NCI-H1694 (cell line): ENCODE measurements at regions not wholly inside any gene's neighbourhood (a gene's known extent, or its start where the extent isn't known, plus 50 kb on each side); places are given as distances from the start of the nearest gene placed in this dataset.
"Not testable (repeated sequence)": the region's sequence is repeated elsewhere in the genome, so short reads cannot be mapped to it uniquely, and the experiment has no call there.

Experiments used
- DNase-seq: peaks from one replicate; lab custom pipeline; 2025; lab: John Stamatoyannopoulos, UW

GRCh38 chr7:121744877-121745276 is 128.1 kb upstream of the PTPRZ1 start:
- DNase-seq: no peak

DNA sequence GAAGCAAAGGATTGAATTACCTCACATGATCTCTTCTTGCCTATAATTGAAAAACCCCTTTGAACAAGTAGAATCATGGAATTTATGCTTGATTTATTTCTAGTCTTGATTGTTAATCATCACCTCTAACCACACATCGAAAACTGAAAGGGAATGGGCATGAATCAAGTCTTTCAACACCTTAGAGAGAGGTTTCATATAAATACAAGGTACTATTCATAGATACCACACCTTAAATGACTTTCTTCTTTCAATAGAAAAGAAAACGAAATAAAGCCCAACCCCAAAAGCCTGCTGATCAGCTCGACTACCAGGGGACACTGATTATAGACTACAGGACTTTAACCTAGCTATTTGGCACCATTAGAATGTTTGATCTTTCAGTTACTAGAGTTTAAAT is 128.6 kb upstream of the PTPRZ1 start:
- DNase-seq: no peak

DNA sequence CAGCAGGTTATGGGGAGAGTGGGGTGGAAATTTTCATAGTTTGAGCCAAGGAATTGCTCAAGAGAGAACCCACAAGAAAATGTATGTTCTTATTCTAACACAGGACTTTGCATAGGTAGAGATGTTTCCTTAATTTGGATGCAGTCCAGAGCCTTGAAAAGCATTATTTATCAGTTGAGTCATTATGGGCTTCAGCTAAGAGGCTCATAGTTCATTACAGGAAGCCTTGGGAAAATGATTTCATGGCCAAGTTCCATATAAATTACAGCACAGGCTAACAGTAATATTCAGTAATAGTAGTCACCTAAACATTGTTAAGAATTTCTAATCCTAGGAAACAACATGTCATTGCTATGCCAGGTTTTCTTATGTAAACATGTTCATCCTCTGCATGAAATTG is 131.1 kb upstream of the PTPRZ1 start:
- no peak for DNase-seq

DNA sequence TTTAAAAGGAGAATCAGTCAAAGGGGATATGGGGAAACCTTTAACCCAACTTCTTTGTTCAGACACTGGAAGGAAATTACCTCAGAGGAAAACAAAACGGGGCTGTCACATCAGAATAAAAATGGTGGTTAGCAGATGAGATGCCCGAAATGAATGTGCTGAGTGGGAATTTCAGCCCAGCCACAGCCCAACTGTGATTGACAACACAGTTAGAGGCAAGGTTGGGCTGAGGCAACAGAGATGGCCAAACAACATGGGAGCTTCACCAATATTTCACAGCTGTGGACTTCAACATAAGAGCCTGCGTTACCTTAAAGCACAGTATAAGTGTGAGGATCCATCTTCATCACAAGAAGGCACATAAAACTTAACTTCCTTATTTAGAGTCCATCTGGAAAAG is 133.5 kb upstream of the PTPRZ1 start:
- no peak for DNase-seq

GRCh38 chr7:121730869-121731268 is 142.1 kb upstream of the PTPRZ1 start:
- no peak for DNase-seq

- DNase-seq: no peak
Observed at GRCh38 chr7:121714559-121715303, 158.2 kb upstream of the PTPRZ1 start.

DNA sequence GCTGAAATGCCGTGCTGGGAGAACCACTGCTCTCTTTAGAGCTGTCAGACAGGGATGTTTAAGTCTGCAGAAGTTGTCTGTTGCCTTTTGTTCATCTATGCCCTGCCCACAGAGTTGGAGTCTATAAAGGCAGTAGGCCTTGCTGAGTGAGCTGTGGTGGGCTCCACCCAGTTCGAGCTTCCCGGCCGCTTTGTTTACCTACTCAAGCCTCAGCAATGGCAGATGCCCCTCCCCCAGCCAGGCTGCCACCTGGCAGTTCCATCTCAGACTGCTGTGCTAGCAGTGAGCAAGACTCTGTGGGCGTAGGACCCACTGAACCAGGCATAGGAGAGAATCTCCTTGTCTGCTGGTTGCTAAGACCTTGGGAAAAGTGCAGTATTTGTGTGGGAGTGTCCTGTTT is 160.0 kb upstream of the PTPRZ1 start:
- DNase-seq: not testable (repeated sequence)

DNA sequence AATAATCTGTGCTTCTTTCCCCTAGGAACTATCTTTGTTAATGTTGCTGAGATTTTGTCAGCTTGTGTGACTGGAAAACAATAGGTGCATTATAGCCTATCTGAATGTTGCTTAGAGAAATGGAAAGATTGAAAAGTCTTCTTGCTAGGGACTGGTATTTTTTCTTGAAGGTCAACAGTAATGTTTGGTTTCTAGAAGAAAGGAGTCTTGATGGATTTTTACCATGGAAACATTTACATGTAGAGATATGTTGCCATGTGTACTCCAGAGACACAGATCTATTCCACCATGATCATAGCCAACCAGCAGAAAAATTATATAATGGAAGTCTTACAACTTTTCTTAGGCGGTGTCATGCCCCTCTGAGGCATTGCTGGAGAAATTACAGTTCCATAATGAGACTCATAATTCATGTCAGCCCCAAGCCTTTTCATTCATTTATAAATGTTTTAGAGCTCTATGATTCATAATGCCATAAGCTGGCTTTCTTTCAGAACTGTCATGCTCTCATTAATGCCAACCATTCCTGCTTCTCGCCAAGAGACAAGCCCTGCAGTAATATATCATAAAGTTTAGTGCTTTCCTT is 175.1 kb upstream of the PTPRZ1 start:
- no peak for DNase-seq

DNA sequence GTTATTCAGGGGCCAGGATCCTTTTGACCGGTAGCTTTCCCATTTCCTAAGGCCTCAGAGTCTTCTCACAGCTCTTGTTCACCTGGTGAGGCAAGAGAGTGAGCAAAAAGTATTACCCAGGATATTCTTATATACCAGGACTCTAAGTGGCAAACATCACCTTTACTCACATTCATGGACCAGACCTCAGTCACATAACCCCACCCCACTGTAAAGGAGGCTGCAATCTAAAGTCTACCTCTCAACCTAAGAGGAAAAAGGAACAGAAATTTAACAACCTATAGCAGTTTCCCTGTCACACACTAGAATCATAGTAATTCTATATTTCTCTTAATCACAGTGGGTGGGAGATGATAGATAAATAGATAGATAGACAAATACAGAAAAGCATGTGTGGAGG is 176.0 kb upstream of the PTPRZ1 start:
- DNase-seq: no peak

DNA sequence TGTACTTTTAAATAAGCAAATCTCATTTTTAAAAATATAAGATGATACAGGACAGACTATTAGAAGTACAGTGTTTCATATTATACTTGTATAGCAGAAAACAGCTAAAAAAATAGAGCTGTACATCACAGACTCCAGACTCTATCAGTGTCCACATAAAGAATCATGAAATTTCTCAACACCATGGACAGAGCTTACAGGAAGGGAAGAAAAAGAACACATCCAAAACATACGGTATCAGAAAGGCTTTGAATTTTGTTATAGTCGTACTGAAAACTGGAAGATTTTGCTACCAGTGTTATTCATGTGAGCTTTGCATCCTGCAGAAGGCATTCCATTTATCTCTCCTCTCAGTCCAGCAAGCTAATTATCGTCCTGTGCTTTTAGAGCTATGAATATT is 183.2 kb upstream of the PTPRZ1 start:
- DNase-seq: no peak

DNA sequence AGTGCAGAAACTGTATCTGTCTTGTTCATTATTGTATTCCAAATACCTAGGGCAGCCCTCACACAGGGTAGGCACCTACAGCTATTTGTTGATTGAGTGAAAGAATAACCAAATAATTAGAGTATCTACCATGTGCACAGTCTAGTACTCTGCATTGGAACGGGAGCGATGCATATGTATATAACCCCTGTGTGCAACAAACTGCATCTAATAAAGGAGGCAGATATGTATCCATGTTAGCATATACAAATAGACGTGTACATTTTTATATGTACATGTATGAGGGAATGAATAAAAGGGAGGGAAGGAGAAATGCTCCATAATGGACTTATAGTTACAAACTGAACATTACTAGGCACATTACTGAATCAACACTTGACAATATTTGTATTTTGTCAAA is 191.3 kb upstream of the PTPRZ1 start:
- DNase-seq: no peak

- DNase-seq: no peak
Observed at GRCh38 chr7:121676168-121676567, 196.8 kb upstream of the PTPRZ1 start.

DNA sequence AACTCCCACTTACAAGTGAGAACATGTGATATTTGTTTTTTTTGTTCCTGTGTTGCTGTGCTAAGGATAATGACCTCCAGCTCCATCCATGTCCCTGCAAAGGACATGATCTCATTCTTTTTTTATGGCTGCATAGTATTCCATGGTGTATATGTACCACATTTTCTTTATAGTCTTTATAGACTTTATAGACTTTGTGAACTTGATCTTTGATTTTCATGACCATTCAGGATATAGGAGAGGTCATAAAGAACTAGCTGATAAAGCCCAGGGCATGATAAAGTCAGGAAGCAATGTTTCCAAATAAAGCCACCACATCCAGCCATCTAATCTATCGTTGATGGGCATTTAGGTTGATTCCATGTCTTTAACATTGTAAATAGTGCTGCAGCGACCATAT is 198.5 kb upstream of the PTPRZ1 start:
- not testable (repeated sequence) for DNase-seq

GRCh38 chr7:121669144-121669543 is 203.8 kb upstream of the PTPRZ1 start:
- no peak for DNase-seq

GRCh38 chr7:121666306-121666705 is 206.7 kb upstream of the PTPRZ1 start:
- DNase-seq: no peak

- no peak for DNase-seq
Observed at GRCh38 chr7:121643320-121643719, 229.6 kb upstream of the PTPRZ1 start.

DNA sequence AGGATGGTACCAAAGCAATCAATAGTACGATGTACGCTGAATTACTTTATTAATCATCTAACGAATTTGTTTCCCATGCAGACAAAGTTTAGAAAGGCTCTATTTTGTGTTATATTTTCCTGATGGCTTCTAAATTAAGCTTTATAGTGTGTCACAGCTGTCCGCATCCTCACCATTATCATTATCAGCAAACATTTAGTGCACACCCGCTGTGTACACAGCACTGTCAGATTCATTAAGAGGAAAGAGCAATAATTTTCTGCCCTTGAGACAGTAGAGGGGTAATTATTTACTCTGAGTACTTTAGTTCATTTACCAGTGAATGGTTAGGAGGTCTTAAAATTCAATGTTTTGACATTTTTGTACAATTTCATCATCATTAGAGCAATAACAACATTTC is 233.3 kb upstream of the PTPRZ1 start:
- DNase-seq: no peak

- no peak for DNase-seq
Observed at GRCh38 chr7:121638286-121638685, 234.7 kb upstream of the PTPRZ1 start.

GRCh38 chr7:121634356-121634755 is 238.2 kb upstream of the FAM3C start:
- no peak for DNase-seq

- no peak for DNase-seq
Observed at GRCh38 chr7:121633186-121633585, 237.1 kb upstream of the FAM3C start.

- no peak for DNase-seq
Observed at GRCh38 chr7:121624958-121625357, 228.8 kb upstream of the FAM3C start.

DNA sequence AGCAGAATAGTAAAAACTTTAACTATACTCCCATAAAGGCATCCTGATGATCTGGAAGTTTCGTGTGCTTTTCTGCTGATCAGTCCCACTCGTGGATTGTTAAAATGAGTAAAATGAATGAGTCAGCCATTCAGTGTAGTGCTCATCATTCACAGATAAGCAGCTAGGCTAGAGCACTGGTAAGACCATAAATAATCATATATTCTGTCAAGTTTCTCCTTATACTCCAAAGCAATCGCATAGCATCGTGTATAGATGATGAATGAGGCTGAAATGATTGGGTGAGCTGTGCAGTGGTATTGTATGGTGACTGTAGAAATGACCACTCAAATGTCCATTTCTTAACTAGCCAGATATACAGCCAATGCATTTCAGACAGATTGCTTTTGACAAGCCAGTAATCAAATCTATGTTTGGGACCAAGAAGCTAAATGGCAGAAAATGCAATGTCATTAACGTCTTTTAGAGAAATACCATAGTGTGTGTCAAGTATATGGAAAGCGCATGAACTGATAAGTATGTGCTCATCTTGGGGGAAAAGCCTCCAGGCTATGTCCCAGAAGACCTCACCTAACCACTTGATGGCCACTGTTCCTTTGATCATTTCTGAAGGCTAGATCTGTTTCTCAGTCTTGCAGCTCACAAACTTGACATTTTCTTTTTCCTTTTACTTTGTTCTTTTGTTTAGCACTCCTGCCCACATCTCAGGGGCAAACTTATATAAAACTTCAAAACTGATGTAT is 227.2 kb upstream of the FAM3C start:
- DNase-seq: no peak

DNA sequence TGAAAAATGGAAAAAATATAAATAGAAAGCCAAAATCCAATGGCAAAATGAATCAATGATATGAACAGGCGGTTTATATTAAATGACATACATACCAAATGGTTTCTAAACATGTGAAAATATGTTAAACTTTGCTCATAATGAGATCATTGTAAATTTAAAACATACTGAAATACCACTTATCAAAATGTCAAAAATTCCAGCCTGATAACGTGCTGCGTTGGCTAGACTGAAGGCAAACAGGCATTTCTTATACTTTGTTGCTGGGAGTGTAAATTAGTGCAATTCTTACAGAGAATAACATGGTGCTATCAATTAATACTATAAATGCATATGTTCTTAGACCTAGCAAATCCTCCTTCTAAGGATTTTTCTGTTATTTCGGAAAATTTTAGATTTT is 225.8 kb upstream of the FAM3C start:
- DNase-seq: no peak
